GM19240 (cell line): ENCODE measurements at regions not wholly inside any gene's neighbourhood (a gene's known extent, or its start where the extent isn't known, plus 50 kb on each side); places are given as distances from the start of the nearest gene placed in this dataset.
"Not testable (repeated sequence)": the region's sequence is repeated elsewhere in the genome, so short reads cannot be mapped to it uniquely, and the experiment has no call there.

ENCODE experiments used
- DNase-seq: peaks from one replicate; pipeline ENCODE4 v3.0.0; 2011; ENCODE audit warnings: low spot score; ENCODE audit not compliant: insufficient read length

DNA sequence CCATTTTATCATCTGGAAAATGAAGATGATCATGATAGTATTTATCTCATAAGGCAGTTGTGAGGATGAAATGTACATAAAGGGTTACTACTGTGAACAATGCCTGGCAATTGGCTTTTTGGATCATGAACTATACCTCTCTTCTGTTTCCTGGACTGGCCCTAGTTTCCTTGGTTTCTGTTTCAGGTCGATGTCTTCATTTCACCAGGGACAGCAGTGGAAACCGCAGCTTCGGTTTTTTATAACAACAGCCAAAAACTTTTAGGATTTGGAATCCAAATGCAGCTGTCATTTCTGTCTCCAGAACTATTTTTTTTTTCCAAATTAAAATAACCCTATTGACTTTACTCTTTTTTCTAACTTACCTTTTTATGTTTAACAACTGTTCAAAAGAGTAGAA lies 425.1 kb downstream of the RND3 start:
- DNase-seq: no peak

DNA sequence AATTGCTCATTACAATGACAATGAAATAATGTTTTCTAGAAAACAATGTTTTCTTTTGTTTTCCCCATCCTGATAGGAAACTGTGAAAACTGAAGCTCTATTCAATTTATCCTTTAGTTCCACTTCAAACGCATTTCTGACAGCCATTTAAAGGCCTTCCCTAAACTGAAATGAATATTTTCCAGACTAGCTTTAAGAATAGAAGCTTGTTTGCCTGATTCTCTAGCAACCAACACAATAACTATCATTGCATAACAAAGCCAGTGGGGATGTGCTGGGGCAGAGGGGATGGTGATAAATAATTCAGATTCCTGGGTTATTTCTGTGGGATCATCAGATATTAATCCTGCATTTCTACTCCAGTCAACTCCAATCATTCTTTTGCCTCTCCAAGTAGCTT lies 427.1 kb downstream of the RND3 start:
- DNase-seq: no peak

DNA sequence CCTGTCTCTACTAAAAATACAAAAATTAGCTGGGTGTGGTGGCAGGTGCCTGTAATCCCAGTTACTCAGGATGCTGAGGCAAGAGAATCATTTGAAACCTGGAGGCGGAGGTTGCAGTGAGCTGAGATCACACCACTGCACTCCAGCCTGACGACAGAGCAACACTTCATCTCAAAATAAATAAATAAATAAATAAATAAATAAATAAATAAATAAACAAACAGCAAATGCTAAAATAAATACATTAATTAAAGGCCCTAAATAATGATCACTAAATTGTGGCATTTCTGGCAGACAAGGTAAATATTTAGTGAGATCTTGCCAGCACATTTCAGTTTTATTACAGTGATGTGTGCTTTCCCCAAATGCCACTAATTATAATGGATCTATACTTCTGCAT lies 427.8 kb downstream of the RND3 start:
- DNase-seq: not testable (repeated sequence)

DNA sequence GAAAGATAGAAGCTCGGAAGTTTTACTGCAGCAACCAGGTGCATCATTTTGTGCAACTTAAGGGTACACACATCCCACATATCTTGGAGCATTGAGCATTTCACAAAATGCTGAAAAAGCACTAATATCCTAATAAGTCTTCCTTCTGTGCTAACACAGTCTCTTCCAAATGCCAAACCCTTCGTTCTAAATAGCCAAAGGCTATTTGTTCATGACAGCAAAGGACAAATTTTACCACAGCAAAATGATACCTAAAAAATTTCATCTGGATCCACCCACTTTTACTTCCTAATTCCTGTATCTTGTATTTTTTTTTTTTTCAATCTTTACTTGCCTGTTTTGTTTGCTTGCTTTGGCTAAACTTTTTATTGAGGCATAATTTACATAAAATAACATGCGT lies 435.0 kb downstream of the RND3 start:
- no peak for DNase-seq

DNA sequence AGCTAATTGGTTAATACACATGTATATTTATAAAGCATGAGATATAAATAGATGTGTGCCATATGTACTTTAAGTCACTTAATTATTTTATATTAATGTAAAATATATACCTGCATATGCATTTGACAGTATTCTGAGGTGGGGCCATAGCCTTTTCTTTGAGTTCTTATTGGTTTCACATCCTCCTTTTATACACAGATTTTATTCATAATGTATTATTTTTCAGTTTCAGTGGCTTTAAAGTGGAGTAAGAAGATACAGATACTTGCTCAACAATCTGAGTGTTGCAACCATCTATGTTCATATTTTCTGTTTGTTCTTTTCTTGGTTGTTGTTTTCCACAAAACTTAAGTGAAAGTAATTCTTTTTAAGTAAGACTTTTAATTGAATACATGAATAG lies 436.5 kb downstream of the RND3 start:
- DNase-seq: no peak

DNA sequence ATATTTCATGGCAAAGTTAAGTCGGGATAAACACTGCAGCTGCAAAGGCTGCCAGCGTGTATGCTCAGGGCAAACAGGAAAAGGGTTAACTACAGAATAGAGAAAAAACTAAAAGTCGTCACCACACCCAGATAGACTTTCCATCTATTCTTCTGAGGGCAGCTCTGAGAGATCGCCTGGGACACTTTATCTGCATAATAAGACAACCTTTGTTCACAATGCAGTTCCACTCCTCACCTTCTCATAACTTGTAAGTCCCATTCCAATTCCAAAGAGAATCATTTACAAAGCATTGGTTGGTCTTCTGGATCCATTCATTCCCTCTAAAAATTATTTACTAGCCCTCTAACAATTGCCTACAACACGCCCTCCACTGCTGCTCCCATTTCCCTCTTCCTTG lies 437.4 kb downstream of the RND3 start:
- no peak for DNase-seq

DNA sequence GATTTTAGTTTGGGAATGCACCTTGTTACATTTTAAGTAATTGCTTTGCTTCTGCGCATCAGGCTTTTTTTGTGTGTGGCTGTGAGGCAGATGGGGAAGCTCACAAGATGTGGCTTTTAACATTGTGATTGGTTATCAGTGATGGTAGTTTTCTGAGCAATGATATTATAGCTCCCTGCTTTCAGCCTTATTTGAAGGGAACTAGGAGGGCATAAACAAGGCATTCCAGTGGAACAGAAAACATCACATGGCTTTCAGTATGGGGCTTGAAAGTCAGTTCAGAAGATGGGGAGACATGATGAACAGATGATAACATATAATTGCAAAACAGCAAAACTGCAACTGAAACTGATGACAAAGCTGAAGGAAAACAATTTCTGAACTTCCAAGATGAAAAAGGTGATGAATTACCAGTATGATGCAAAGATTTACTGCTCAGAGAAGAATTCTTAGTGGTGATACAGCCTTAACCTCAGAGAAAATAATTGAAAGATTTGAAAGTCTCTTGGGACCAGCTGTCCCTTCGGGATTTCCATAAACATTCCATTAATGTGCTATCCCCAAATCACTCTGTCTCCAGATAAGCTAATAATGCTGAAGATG lies 439.7 kb downstream of the RND3 start:
- DNase-seq: no peak

- no peak for DNase-seq
Measured at GRCh38 chr2:150046810-150047209, 440.7 kb downstream of the RND3 start.

- no peak for DNase-seq
Measured at GRCh38 chr2:150046211-150046610, 441.3 kb downstream of the RND3 start.

- DNase-seq: no peak
Measured at GRCh38 chr2:150045601-150046000, 441.9 kb downstream of the RND3 start.

GRCh38 chr2:150043172-150043500 lies 444.3 kb downstream of the RND3 start:
- DNase-seq: no peak

GRCh38 chr2:150042500-150043171 lies 444.8 kb downstream of the RND3 start:
- DNase-seq: no peak

GRCh38 chr2:150041722-150042425 lies 445.6 kb downstream of the RND3 start:
- no peak for DNase-seq

GRCh38 chr2:150036622-150037021 lies 449.0 kb upstream of the MMADHC start:
- DNase-seq: no peak

DNA sequence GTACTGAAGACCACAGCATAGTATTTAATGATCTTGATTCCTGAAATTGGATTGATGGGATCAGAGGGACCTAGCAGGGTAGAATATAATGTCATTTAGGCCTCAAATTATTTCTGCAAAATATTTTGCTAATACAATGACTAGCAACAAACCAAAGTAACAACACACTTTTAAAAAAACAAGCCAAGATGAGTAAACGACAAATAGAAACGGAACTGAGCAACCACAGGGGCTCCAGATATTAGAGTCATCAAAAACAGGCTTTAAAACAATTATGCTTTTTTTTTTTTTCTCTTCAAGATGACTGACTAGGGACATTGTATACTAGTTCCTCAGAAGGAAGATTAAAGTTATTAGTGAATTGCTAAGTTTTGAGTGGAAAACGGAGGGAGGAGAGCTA lies 447.1 kb upstream of the MMADHC start:
- no peak for DNase-seq

GRCh38 chr2:150030436-150031190 lies 443.0 kb upstream of the MMADHC start:
- DNase-seq: no peak

GRCh38 chr2:150028322-150028721 lies 440.7 kb upstream of the MMADHC start:
- no peak for DNase-seq

DNA sequence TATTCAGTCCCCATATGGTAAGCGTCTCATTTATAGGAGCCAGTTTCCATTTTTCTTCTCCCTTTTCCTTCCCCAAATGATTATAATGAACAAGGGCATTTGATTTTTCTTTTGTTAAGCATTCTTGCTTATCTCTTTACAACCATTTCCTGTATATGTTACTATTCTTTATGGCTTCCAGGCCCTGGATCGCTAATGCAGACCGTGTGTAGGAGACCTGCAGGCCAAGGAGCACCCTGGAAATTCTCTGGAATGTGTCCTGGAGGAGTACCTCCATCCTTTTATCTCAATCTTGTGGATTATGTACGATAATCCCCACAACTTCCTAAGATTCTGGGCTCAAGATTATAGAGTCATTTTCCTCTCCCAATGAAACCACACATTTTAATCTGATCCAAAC lies 439.6 kb upstream of the MMADHC start:
- no peak for DNase-seq

GRCh38 chr2:150023663-150024062 lies 436.1 kb upstream of the MMADHC start:
- no peak for DNase-seq

GRCh38 chr2:150023044-150023443 lies 435.5 kb upstream of the MMADHC start:
- DNase-seq: no peak

GRCh38 chr2:150020937-150021673 lies 433.5 kb upstream of the MMADHC start:
- no peak for DNase-seq

DNA sequence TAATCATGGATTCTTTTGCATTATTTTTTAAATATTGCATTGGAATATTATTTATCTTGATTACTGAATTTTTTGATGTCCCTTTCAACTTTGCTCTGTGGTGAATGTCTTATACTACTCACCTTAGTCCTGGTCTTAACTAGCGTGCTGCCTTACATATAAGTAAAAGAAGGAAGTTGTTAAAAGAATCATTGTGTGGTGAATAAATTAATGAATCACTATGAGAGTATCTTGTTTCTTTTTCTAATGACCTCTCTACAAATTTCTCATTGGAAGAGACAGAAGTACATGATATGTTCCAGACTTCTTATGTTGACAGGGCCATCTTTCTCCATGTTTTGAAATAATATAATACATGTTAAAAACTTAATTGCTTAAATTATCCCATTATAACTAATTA lies 432.6 kb upstream of the MMADHC start:
- no peak for DNase-seq
